ENCODE measurements at regions not wholly inside any gene's neighbourhood (a gene's known extent, or its start where the extent isn't known, plus 50 kb on each side); places are given as distances from the start of the nearest gene placed in this dataset.

- no peak for ATAC-seq (ENCODE audit: poor library complexity)
- DNase-seq, result no peak
- intact Hi-C loops (cut with DNase I), result no loop called here
Observed at GRCh38 chr16:13858873-13859580, 60.9 kb upstream of the ERCC4 start.

- ATAC-seq (ENCODE audit: poor library complexity) (no peak), DNase-seq (no peak)
- intact Hi-C loops (cut with DNase I), result loop anchor here (10.0 kb wide), 1 partner anchor 52 kb away; no protein-coding TSS in a partner anchor
Observed at GRCh38 chr16:13863075-13863765, 56.7 kb upstream of the ERCC4 start.

- no peak for ATAC-seq (ENCODE audit: poor library complexity)
- intact Hi-C loops (cut with DNase I), result loop anchor here (10.0 kb wide), 1 partner anchor 50 kb away; no protein-coding TSS in a partner anchor
- no peak for DNase-seq
Observed at GRCh38 chr16:13864689-13865088, 55.3 kb upstream of the ERCC4 start.

GRCh38 chr16:13866073-13866472 lies 53.9 kb upstream of the ERCC4 start:
- ATAC-seq (ENCODE audit: poor library complexity) (peak; percentile 93), DNase-seq (peak; percentile 74)
- intact Hi-C loops (cut with DNase I), result loop anchor here (10.0 kb wide), 1 partner anchor 49 kb away; no protein-coding TSS in a partner anchor
